ENCODE measurements at regions not wholly inside any gene's neighbourhood (a gene's known extent, or its start where the extent isn't known, plus 50 kb on each side); places are given as distances from the start of the nearest gene placed in this dataset.
"Not testable (repeated sequence)": the region's sequence is repeated elsewhere in the genome, so short reads cannot be mapped to it uniquely, and the experiment has no call there.

GRCh38 chr3:107942244-107942643 lies 148.6 kb downstream of the CD47 start:
- no peak for DNase-seq (ENCODE audit: low read depth)

GRCh38 chr3:107939691-107940442 lies 151.0 kb downstream of the CD47 start:
- no peak for DNase-seq (ENCODE audit: low read depth)

- DNase-seq (ENCODE audit: low read depth): no peak
Measured at GRCh38 chr3:107938143-107938542, 152.7 kb downstream of the CD47 start.

GRCh38 chr3:107934808-107935207 lies 156.0 kb downstream of the CD47 start:
- DNase-seq (ENCODE audit: low read depth): no peak

GRCh38 chr3:107933450-107933849 lies 157.4 kb downstream of the CD47 start:
- DNase-seq (ENCODE audit: low read depth): no peak

GRCh38 chr3:107931326-107931725 lies 159.5 kb downstream of the CD47 start:
- DNase-seq (ENCODE audit: low read depth): no peak

GRCh38 chr3:107929088-107929487 lies 161.7 kb downstream of the CD47 start:
- DNase-seq (ENCODE audit: low read depth): no peak

GRCh38 chr3:107928084-107928445 lies 162.8 kb downstream of the CD47 start:
- DNase-seq (ENCODE audit: low read depth): no peak

- peak; percentile 25 for DNase-seq (ENCODE audit: low read depth)
Measured at GRCh38 chr3:107927361-107928083, 163.3 kb downstream of the CD47 start.

- no peak for DNase-seq (ENCODE audit: low read depth)
Measured at GRCh38 chr3:107925851-107926250, 165.0 kb downstream of the CD47 start.

- no peak for DNase-seq (ENCODE audit: low read depth)
Measured at GRCh38 chr3:107921038-107921437, 169.8 kb downstream of the CD47 start.

GRCh38 chr3:107920538-107920937 lies 170.3 kb downstream of the CD47 start:
- DNase-seq (ENCODE audit: low read depth): no peak

GRCh38 chr3:107919239-107919638 lies 171.6 kb downstream of the CD47 start:
- no peak for DNase-seq (ENCODE audit: low read depth)

GRCh38 chr3:107916171-107916570 lies 174.7 kb downstream of the CD47 start:
- no peak for DNase-seq (ENCODE audit: low read depth)

- DNase-seq (ENCODE audit: low read depth): no peak
Measured at GRCh38 chr3:107915706-107916105, 175.1 kb downstream of the CD47 start.

GRCh38 chr3:107913701-107914100 lies 177.1 kb downstream of the CD47 start:
- DNase-seq (ENCODE audit: low read depth): no peak

GRCh38 chr3:107911337-107912000 lies 179.4 kb downstream of the CD47 start:
- no peak for DNase-seq (ENCODE audit: low read depth)

- DNase-seq (ENCODE audit: low read depth): no peak
Measured at GRCh38 chr3:107910713-107911259, 180.0 kb downstream of the CD47 start.

GRCh38 chr3:107909583-107909982 lies 181.2 kb downstream of the CD47 start:
- DNase-seq (ENCODE audit: low read depth): not testable (repeated sequence)

- DNase-seq (ENCODE audit: low read depth): no peak
Measured at GRCh38 chr3:107907996-107908395, 182.8 kb downstream of the CD47 start.

GRCh38 chr3:107904536-107905066 lies 186.2 kb downstream of the CD47 start:
- no peak for DNase-seq (ENCODE audit: low read depth)

GRCh38 chr3:107899990-107900651 lies 190.7 kb downstream of the CD47 start:
- no peak for DNase-seq (ENCODE audit: low read depth)
